HG02623 (cell line): ENCODE measurements at regions not wholly inside any gene's neighbourhood (a gene's known extent, or its start where the extent isn't known, plus 50 kb on each side); places are given as distances from the start of the nearest gene placed in this dataset.

Experiments
- ATAC-seq: cut with Tn5 transposase; IDR thresholded peaks from one replicate; pipeline ENCODE4 v1.9.1; 2021; ENCODE audit warnings: moderate library complexity; ENCODE audit not compliant: unreplicated experiment

DNA sequence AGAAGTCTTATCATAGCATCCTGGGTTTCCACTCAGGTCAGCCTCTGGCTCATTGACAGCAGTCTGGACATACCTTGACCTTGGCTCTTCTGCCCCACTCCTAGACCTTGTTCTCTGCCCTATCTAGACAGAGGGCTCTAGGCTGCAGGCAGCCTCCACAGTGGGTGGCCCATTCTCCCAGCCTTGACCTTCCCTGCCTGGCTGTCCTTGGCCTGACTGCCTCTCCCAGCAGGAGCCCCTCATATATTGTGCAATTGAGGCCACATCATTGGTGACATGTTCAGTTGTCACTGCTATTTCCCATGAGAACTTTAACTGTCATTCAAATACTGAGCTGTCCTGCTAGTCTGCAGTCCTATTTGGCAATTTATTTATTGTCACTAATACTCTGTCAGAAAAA lies 503.4 kb downstream of the PLXNA4 start:
- no peak for ATAC-seq

DNA sequence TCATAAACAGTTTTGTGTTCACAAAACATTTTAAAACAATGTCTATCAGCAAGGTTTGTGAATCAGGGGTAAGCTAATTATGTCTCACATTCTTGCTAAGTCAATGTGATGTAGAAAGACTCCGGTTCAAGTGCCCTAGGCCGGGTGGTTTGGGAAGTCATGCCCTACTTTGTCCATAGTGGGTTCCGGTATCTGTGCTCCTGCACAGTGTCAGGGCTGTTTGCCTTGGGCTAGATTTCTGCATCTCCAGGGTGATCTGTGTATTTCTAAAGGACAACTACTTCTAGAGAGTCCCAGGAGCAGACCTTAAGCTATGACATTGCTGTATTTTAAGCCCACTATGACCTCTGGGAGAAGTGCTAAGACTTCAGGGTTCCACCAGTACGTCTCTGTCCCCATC lies 504.1 kb downstream of the PLXNA4 start:
- ATAC-seq, result no peak

DNA sequence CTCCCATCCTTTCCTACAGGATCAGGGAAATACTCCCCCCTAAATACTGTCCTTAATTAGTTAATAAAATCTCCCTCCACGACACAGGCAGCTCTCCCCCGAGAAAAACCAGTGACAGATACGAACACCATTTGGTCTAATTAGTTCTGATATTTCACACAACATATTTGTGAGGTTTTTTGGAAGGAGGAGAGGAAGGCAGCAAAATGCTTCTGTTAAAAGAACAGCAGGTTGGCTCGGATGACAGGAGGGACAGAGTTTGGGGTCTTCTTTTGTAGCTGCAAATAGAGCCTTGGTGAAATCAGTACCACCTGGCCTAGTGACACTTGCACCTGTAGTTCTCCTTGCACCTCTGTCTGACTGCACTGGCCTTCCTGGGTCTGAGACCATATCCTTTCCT lies 507.0 kb downstream of the PLXNA4 start:
- no peak for ATAC-seq

DNA sequence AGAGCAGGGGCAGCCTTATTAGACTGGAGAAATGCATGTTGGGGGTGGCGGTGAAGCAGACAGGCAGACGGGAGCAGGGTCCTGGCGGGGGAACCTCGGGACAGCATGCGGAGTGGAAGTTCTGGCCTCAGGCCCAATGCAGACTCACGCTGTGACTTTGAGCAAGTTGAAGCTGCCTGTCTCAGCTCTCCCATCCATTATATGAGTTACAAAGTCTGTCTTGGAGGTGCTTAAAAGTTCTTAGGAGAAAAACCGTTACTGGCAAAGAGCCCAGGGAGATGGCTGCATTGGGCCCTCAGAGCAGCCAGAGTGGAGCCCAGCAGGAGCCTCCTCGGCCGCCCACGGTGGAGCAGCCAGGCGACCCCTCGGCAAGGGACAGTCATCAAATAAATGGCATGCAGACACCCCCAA lies 509.5 kb downstream of the PLXNA4 start:
- ATAC-seq, result no peak

DNA sequence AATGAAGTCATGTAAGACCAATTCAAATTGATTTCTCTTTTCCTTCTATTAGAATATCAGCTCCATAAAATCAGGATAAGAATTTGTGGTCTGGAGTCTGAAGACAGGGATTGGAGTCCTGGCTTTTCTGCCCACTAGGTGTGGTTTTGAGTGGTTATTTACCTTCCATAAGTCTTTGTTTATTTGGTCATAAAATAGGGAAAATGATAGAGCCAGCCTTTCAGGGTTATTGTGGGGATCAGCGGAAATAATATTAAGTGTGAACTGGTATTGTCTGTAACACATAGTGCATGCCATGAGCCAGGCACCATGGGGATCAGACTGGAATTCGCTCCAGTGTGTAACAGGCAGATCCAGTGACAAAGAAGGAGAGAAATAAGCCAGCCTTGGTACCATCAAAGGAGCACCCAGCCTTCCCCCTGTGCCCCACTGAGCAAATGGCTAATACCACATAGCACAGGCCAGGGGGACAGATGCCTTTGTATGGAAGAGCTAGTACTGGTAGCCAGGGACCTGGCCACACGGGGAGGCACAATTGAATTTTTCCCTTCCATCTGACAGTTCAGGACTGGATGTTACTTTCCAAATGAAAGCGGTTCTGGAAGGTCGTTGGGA lies 509.7 kb upstream of the PODXL start:
- no peak for ATAC-seq

DNA sequence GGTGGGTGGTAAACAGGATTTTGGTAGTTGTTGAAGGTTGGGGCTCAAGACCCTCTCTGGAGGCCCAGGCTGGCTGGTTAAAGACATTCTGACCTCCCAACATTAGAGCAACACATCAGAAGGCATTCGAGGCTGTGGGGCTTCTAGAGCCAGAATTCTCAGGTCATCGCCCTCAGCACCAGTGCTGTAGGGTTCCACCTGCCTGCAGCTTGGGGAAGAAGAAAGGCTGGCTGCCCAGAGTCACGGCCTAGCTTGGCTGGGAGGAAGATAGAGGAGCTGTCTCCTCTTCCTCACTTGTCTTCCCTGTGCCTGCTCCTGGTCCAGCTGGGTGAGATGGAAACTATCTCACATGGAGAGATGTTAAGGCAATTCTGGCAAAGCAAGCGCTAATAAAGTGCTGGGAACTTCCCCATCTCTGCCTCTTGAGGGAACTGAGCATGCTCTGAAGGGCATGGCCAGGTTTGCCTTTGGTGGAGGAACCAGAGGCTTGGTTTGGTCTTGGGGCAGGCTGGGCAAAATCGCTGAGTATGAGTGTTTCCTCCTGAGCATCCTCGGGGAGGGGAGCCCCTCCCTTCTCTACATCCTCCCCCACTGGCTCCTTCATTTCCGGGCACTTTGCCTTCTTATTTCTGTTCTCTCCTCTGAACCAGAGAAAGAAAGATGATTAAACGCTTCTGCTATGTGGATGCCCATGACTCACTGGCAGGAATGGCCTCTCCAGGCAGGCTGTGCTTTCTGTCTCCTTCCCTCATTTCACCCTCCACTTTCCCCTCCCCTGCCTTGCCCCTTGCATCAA lies 509.0 kb upstream of the PODXL start:
- ATAC-seq, result no peak

DNA sequence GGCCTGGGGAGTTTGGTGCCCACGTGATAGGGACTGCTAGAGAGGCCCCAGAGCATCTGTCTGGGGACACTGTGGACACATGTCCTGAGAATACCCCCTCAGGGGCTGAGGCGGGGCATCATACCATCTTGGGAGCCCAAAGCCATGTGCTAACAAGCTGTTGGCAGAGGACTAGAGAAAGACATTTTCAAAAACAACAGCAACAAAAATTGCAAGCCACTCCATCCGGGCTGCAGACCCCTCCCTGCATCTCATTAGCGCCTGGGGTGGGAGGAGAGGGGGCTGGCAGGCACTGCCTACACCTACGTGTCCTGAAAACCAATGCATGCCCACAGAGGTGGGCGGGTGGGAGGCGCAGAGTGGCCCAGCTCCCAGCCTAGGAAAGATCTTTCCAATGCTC lies 507.4 kb upstream of the PODXL start:
- no peak for ATAC-seq

DNA sequence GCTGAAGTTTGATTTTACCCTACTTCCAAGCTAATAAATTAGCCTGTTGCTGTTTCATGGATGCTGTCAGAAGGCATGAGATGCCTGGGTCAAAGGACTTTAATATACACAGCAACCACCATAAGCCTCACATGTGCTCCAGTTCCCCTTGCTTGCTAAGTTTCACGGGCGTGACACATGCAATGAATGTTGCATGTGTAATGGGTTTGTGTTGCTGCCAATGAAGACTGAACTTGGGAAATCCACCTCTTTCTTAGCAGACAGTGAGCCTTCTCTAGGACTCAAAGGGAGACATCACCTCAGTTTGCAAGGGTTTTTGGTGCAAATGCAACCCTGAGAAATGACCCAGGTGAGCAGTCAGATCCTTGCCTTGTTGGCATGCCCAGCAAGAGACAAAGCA lies 505.5 kb upstream of the PODXL start:
- no peak for ATAC-seq

DNA sequence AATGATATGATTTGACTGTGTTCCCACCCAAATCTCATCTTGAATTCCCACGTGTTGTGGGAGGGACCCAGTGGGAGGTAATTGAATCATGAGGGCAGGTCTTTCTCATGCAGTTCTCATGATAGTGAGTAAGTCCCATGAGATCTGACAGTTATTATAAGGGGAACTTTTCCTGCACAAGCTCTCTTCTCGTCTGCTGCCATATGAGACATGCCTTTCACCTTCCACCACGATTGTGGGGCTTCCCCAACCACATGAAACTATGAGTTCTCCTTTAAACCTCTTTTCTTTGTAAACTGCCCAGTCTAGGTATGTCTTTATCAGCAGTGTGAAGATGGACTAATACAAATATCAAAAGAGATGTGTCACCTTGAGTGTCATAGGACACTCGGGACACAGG lies 502.7 kb upstream of the PODXL start:
- ATAC-seq, result no peak

DNA sequence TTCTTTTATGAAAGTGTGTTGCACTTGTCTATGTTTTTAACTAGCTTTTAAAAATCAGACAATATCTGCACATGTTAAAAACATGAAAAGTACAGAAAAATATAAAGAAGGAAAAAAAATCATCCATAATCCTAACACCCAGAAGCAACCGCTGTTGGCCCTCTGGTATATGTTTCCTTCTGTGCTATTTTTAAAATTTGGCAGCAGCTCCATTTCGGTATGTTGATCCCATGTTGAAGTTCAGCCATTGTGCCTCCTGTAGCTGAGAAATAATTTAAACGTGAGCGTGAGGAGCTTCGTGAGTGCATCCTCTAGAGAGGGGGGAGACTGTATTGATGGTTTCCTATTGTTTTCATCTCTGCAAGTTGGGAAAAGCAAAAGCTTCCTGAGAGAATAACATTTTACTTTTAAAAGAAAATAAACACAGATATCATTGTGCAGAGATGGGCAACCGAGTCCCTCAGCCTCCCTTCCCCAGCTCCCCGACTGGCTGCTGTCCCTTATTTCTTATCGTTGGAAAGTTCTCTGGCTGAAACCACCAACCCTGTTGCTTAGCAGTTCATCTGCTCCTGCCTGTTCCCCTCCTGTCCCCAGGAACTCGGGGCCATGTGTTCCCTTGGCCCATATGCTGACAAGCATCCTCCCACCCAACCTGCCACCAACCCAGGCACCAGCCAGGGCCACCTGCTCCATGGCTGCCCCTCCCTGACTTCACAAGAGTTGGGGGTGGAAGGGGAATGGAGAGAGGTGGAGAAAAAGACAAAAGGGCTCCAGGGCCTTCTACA lies 499.1 kb upstream of the PODXL start:
- no peak for ATAC-seq

DNA sequence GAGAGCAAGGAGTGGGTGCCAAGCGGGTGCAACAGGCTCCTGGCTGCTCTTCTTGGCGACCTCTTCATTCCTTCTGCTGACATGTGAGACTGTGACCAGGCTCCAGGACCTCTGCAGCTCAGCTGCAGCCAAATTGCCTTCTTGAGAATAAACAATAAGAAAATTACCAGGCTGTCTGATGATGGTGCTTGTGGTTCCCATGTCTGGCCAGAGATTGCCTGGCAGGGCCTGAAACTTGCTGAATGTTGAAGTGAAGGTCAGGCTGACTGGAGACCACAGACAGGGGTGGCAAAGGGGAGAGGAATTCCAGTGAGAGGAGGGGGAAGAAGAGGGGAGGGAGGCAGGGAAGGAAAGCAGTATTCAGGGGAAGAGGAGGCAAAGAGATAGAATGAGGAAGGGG lies 497.4 kb upstream of the PODXL start:
- ATAC-seq, result no peak

DNA sequence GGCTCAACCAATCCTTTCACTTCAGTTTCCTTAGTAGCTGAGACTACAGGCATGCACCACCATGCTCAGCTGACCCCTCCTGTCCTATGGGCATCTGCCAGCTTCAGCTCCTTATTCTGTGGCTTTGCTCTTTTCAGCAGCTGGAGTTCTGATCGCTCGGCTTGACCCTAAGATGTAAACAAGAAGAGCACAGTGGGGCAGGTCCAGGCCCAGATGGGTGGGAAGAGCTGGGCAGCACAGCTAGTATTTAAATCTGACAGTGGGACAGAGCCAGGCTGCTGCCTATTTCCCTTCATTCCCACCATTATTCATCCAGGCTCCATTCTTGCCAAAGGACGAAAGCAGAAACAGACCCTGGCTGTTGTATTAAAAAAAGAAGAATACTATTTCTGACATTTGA lies 494.9 kb upstream of the PODXL start:
- ATAC-seq, result no peak

DNA sequence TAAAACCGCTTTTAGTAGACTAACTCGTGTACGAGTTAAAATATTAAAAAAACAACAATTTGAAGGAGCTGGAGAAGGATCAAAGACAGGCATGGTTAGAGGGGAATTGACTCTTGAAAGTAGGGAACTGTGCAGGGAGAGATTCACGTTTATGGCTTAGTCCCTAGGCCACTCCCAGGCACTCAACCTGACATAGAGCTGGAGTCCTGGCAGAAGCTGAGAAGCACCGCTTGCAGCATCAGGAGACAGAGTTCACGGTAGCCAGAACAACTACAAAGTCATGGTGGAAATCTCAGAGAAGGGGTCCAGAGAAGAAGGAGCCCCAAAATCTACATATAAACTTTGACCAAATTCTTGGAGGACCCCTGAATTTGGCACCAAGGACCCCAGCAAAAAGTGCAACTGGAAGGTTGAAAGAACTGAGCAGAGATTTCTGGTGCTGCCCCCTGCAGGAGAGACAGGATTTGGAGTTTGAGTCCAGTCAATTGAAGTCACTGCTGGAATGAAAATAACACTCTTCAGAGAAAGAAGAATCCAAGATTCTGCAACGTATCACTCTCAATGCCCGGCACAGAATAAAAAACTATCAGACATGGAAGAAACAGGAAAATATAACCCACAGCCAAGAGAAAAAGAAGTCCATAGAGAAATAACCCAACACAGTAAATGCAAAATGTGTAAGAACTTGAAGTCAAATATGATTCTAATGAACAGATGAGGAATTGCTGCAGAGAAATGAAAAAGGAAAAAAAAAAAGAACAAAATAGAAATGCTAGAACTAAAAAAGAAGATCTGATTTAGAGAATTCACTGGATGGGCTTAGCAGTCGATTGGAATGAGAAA lies 493.3 kb upstream of the PODXL start:
- ATAC-seq, result no peak

DNA sequence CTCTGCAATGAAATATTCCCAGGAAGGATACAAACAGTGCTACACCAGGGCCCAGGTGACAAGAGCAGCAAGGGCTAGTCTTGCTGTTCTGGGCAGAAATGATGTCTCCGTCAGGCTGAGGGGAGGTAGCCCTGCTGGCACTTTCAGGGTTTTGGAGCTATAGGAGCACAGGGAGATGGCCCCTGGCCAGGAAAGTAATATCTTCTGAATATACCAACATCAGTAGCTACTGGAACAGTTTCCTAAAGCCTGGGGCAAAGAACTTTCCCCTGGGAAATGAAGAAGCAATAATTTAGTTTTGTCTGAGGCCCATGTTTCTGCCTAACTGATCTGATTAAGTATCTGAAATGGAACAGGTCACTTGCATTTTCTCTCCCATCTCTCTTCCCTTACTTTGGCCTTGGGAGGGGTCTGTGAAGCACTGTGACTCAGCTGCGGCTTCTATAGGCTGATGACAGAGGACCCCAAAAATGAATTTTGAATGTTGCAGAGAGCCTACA lies 489.1 kb upstream of the PODXL start:
- ATAC-seq, result no peak

DNA sequence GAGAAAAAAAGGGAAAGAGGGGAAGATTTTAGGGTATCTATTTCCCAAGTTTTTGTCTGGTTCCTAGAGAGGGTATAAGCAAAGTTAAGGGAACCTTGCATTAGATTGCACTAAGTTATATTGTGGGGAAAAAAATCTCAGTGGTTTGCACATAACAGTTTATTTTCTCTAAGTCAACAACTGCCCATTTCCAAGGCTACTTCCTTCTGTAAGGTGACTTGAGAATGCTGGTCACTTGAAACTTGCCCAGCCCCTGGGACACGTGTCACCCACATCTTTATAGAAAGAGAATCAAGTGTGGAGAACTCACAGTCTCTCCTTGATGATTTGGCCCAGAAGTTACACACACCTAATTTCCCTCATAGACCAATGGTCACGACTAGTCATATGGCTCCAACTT lies 488.6 kb upstream of the PODXL start:
- ATAC-seq, result no peak

DNA sequence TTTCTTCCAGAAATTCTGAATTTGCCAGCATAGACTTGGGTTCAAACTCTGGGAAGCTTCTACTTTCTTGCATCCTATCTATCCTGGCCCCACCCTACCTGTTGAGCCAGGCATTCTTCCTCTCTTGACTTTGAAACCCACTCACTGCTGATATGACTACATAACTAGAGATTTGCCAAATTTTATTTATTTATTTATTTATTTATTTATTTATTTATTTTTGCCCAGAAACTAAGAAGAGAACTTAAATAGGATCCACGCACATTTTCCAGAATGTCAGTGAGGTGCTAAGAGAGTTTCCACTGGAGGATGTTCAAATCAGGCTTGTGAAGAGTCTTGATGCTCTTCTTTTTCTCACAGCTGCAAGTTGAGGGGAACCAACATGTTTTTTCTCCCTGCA lies 487.8 kb upstream of the PODXL start:
- ATAC-seq, result no peak

DNA sequence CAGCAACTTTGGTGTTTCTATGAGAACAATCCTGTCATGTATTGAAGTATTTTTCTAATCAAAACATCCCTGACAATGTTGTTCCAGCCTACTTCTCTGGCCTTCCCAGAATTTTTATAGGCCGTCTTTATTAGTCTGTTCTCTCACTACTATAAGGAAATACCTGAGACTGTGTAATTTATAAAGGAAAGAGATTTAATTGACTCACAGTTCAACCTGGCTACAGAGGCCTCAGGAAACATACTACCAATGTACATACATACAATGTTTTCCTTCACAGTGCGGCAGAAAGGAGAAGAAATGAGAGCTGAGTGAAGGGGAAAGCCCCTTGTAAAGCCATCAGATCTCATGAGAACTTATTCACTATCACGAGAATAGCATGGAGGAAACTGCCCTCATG lies 484.7 kb upstream of the PODXL start:
- ATAC-seq, result no peak

DNA sequence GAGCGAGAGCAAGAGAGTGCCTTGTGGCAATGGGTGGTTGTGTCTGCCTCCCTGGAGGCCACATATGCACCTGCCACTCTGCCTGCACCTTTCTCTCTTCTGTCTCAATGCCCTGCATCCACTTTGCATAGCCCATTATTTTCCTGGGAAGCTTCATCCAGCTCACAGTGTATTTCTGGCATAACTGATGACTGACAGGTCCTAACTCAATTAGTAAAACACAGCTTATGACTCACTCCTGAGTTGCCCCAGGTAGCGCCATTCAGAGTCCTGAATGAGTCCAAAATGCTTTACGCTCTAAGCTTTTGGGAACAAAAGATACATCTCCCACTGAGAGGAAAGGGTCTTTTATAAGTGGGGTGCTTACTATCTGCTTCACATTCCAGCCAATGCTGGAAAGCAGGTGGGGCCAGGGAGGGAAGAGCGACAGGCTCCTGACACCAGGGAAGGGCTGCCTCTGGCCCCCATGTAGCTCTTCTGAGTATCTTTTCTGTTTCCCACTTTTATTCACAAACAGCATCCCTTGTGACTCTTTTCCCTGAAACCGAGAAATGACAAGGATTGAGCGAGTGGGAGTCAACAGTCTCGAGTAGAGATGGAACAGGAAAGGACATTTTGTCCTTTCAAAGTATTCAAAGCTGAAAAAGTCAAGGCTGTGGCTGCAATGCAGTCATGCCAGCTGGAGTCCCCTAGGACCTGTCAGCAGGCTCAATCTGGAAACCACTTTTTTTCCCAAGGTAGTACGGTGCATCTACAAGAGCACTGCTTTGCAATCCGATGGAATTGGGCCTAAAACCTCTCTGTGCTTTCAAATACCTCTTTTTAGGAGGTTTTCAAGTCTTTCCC lies 479.3 kb upstream of the PODXL start:
- no peak for ATAC-seq

DNA sequence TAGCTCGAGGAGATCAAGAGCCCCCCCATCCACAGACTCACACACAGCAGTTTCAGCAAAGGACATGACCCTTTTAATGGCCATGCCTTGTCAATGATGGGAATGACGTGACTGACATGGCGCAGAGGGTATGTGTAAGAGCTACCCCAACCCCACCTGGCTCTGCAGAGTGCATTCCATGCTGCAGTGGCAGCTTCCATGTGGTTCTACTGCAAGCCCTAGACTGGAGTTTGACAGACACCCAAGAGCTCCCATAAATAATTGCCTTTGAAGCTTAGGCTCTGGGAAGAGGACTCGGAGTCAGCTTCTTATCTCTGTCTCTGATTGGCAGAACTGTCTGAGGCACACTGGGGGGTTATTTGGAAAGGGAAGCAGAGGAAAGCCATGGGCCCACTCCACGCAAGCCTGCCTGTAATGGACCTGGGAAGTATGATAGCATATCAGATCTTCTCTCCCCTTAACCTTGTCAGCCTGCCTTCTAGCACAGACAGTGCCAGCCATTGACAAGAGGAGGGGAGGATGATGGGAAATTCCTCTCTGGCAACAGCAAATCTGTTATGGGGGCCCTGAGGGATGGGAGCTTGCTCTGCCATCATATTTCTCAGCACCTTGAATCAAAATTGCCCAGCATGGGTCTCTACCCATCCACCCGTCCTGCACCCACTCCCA lies 478.5 kb upstream of the PODXL start:
- no peak for ATAC-seq

DNA sequence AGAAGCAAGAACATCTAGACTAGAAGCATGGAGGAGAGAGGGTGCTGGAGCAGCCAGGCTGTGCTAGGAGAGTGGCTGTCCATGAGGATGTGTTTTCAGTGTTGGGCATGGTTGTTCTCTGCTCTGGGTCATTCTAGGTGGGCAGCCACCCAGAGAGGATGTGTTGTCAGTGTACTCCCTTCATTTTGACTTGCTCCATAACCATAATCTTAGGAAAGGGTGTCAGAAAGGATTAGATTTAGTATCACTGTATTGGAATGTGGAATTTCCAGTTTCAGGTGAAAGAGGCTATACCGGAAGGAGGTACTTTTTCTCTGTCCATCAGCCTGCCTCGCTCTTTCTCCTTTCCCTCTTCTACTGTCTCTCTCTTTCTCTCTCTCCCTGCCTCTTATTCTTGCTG lies 474.5 kb upstream of the PODXL start:
- ATAC-seq, result no peak
